ENCODE measurements at regions not wholly inside any gene's neighbourhood (a gene's known extent, or its start where the extent isn't known, plus 50 kb on each side); places are given as distances from the start of the nearest gene placed in this dataset.

DNA sequence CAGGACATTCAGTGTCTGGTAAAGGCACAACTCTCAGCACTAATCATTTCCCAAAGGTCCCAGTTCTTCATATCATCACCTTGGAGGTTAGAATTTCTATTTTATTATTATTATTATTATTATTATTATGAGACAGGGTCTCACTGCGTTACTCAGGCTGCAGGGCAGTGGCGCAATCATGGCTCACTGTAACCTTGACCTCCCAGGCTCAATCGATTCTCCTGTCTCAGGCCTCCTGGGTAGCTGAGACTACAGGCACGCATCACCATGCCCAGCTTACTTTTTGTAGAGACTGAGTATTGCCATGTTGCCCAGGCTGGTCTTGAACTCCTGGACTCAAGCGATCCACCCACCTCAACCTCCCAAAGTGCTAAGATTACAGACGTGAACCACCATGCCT, 91.8 kb upstream of the DOCK1 start:
- peaks cover 13% of the 10 kb centered on the region; the same call in 1 of the 2 replicates for H3K27me3 ChIP-seq (ENCODE audit: control insufficient read depth, insufficient read depth, low read length)
- no TSS peak for BruUV-seq (replicated peaks)
- TF ChIP-seq, protein P1, sequence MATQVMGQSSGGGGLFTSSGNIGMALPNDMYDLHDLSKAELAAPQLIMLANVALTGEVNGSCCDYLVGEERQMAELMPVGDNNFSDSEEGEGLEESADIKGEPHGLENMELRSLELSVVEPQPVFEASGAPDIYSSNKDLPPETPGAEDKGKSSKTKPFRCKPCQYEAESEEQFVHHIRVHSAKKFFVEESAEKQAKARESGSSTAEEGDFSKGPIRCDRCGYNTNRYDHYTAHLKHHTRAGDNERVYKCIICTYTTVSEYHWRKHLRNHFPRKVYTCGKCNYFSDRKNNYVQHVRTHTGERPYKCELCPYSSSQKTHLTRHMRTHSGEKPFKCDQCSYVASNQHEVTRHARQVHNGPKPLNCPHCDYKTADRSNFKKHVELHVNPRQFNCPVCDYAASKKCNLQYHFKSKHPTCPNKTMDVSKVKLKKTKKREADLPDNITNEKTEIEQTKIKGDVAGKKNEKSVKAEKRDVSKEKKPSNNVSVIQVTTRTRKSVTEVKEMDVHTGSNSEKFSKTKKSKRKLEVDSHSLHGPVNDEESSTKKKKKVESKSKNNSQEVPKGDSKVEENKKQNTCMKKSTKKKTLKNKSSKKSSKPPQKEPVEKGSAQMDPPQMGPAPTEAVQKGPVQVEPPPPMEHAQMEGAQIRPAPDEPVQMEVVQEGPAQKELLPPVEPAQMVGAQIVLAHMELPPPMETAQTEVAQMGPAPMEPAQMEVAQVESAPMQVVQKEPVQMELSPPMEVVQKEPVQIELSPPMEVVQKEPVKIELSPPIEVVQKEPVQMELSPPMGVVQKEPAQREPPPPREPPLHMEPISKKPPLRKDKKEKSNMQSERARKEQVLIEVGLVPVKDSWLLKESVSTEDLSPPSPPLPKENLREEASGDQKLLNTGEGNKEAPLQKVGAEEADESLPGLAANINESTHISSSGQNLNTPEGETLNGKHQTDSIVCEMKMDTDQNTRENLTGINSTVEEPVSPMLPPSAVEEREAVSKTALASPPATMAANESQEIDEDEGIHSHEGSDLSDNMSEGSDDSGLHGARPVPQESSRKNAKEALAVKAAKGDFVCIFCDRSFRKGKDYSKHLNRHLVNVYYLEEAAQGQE (IDR thresholded peaks at IDR 0.05; ENCODE audit: insufficient read depth in 1 of 2, low read depth in 2 of 2, low read length in 1 of 2) = no peak
- TF ChIP-seq TCF7L2 (IDR thresholded peaks at IDR 0.05; ENCODE audit: low read depth, low read length) = no peak
- TF ChIP-seq, protein P2, sequence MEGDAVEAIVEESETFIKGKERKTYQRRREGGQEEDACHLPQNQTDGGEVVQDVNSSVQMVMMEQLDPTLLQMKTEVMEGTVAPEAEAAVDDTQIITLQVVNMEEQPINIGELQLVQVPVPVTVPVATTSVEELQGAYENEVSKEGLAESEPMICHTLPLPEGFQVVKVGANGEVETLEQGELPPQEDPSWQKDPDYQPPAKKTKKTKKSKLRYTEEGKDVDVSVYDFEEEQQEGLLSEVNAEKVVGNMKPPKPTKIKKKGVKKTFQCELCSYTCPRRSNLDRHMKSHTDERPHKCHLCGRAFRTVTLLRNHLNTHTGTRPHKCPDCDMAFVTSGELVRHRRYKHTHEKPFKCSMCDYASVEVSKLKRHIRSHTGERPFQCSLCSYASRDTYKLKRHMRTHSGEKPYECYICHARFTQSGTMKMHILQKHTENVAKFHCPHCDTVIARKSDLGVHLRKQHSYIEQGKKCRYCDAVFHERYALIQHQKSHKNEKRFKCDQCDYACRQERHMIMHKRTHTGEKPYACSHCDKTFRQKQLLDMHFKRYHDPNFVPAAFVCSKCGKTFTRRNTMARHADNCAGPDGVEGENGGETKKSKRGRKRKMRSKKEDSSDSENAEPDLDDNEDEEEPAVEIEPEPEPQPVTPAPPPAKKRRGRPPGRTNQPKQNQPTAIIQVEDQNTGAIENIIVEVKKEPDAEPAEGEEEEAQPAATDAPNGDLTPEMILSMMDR (IDR thresholded peaks at IDR 0.05) = no peak
- TF ChIP-seq SIN3A (IDR thresholded peaks at IDR 0.05; ENCODE audit: borderline replicate concordance, insufficient read depth, low read depth, low read length) = no peak
- no peak for TF ChIP-seq POLR2AphosphoS5 (IDR thresholded peaks at IDR 0.05; ENCODE audit: low read depth, low read length)
- no peak overlapping the region for H3K27ac ChIP-seq (ENCODE audit: low read length)
- intact Hi-C loops (cut with micrococcal nuclease; ENCODE audit: unreplicated experiment) = no loop called here
- CTCF ChIA-PET = no interaction called here
- in situ Hi-C loops (cut with HindIII; ENCODE audit: low pct_unique_long_range_greater_than_20kb, low sequenced_read_pairs) = no loop called here
- ATAC-seq (no peak), DNase-seq (ENCODE audit: low read depth, low spot score) (no peak)
- H3K4me1 ChIP-seq (ENCODE audit: control insufficient read depth, insufficient read depth, low read length) = no peaks in the 10 kb centered on the region
- H3K36me3 ChIP-seq (ENCODE audit: control insufficient read depth, insufficient read depth, low read length) = no peaks in the 10 kb centered on the region
- POLR2A ChIA-PET = no interaction called here
- no peak overlapping the region for H3K4me3 ChIP-seq (ENCODE audit: low read depth in 2 of 2, low read length in 2 of 2)
- peaks cover 15% of the 10 kb centered on the region; the same call in 1 of the 2 replicates for H3K9me3 ChIP-seq (ENCODE audit: control insufficient read depth, insufficient read depth, low read depth, low read length)

GRCh38 chr10:126833542-126833941, 71.7 kb upstream of the DOCK1 start:
- 0 out of 2 replicates have a peak, but pooled peaks cover 3% of the 10 kb centered on the region for H3K27me3 ChIP-seq (ENCODE audit: control insufficient read depth, insufficient read depth, low read length)

More at GRCh38 chr10:126833542-126833941, 71.7 kb upstream of the DOCK1 start:
- Histone ChIP-seq H3K4me1 (ENCODE audit: control insufficient read depth, insufficient read depth, low read length) (no peaks in the 10 kb centered on the region), H3K36me3 (ENCODE audit: control insufficient read depth, insufficient read depth, low read length) (no peaks in the 10 kb centered on the region), H3K9me3 (ENCODE audit: control insufficient read depth, insufficient read depth, low read depth, low read length) (no peaks in the 10 kb centered on the region), H3K4me3 (ENCODE audit: low read depth in 2 of 2, low read length in 2 of 2) (no peak overlapping the region), H3K27ac (ENCODE audit: low read length) (no peak overlapping the region)
- in situ Hi-C loops (cut with HindIII; ENCODE audit: low pct_unique_long_range_greater_than_20kb, low sequenced_read_pairs) = no loop called here
- TF ChIP-seq, protein P2 (IDR thresholded peaks at IDR 0.05) = no peak
- TF ChIP-seq, protein P1 (IDR thresholded peaks at IDR 0.05; ENCODE audit: insufficient read depth in 1 of 2, low read depth in 2 of 2, low read length in 1 of 2) = no peak
- TF ChIP-seq SIN3A (IDR thresholded peaks at IDR 0.05; ENCODE audit: borderline replicate concordance, insufficient read depth, low read depth, low read length) (no peak), TCF7L2 (IDR thresholded peaks at IDR 0.05; ENCODE audit: low read depth, low read length) (no peak), POLR2AphosphoS5 (IDR thresholded peaks at IDR 0.05; ENCODE audit: low read depth, low read length) (no peak)
- ChIA-PET POLR2A (no interaction called here), CTCF (no interaction called here)
- DNase-seq (ENCODE audit: low read depth, low spot score) (no peak), ATAC-seq (no peak)
- BruUV-seq (replicated peaks) = no TSS peak
- intact Hi-C loops (cut with micrococcal nuclease; ENCODE audit: unreplicated experiment) = no loop called here

Data from Panc1 (cell line).